OCI-LY3 (cell line): ENCODE measurements at regions not wholly inside any gene's neighbourhood (a gene's known extent, or its start where the extent isn't known, plus 50 kb on each side); places are given as distances from the start of the nearest gene placed in this dataset.
"Not testable (repeated sequence)": the region's sequence is repeated elsewhere in the genome, so short reads cannot be mapped to it uniquely, and the experiment has no call there.

Experiments
- H2AFZ ChIP-seq: fragments of 200-600, 300-600 bp; shearing (Covaris generic); 2 replicates; pipeline ENCODE4 v1.6.0; 2014; ENCODE audit warnings: antibody characterized with exemption, low read depth, low read length
- H3K27ac ChIP-seq: fragments of 200-600, 300-600 bp; sonication (generic); 2 replicates; pipeline ENCODE4 v1.5.1; 2014; ENCODE audit warnings: mild to moderate bottlenecking, low read length, moderate library complexity, mixed read lengths
- H3K27me3 ChIP-seq: fragments of 200-600, 300-600 bp; sonication (generic); 2 replicates; pipeline ENCODE4 v1.6.1; 2014; ENCODE audit warnings: low read depth, low read length, mixed read lengths
- H3K36me3 ChIP-seq: fragments of 200-600, 300-600 bp; sonication (generic); replicated peaks from 2 replicates; pipeline ENCODE3; 2014; ENCODE audit warnings: low read depth, low read length, mixed read lengths
- H3K4me1 ChIP-seq: fragments of 300-600, 200-600 bp; sonication (generic); 2 replicates; pipeline ENCODE4 v1.6.1; 2014; ENCODE audit warnings: low read length, mixed read lengths
- H3K4me2 ChIP-seq: fragments of 200-600, 300-600 bp; sonication (generic); 2 replicates; pipeline ENCODE4 v1.6.1; 2014; ENCODE audit warnings: low read length, mixed read lengths
- H3K4me3 ChIP-seq: fragments of 300-600, 200-600 bp; sonication (generic); 2 replicates; pipeline ENCODE4 v1.5.1; 2014; ENCODE audit warnings: antibody characterized with exemption, mild to moderate bottlenecking, low read length, moderate library complexity
- H3K79me2 ChIP-seq: fragments of 300-600, 200-600 bp; shearing (Covaris generic); 2 replicates; pipeline ENCODE4 v1.6.1; 2014; ENCODE audit warnings: mild to moderate bottlenecking, low read length, mixed read lengths
- H3K9ac ChIP-seq: fragments of 300-600, 200-600 bp; shearing (Covaris generic); 2 replicates; pipeline ENCODE4 v1.6.0; 2014; ENCODE audit warnings: mild to moderate bottlenecking, low read length, moderate library complexity
- H3K9me3 ChIP-seq: fragments of 200-600, 300-600 bp; shearing (Covaris generic); 2 replicates; pipeline ENCODE4 v1.6.1; 2014; ENCODE audit warnings: low read length, mixed read lengths; ENCODE audit not compliant: insufficient read depth
- H4K20me1 ChIP-seq: fragments of 200-600, 300-600 bp; sonication (generic); 2 replicates; pipeline ENCODE4 v1.6.1; 2016; ENCODE audit warnings: low read length, mixed read lengths; ENCODE audit not compliant: insufficient read depth
- CTCF ChIP-seq: fragments of 200-600, 300-600 bp; sonication (generic); IDR thresholded peaks from 2 replicates; pipeline ENCODE4 v1.5.1; 2014; ENCODE audit warnings: antibody characterized with exemption, low read length, low read depth
- EZH2phosphoT487 ChIP-seq: fragments of 200-600 bp; shearing (Covaris generic); IDR thresholded peaks from 2 replicates; pipeline ENCODE4 v1.6.1; 2018; ENCODE audit warnings: antibody characterized with exemption, mixed run types, low read depth

- Histone ChIP-seq H4K20me1 (no peaks in the 10 kb centered on the region), H3K79me2 (no peaks in the 10 kb centered on the region), H3K9ac (no peak overlapping the region), H3K4me2 (no peak overlapping the region), H3K27ac (no peak overlapping the region), H2AFZ (no peak overlapping the region), H3K36me3 (no peaks in the 10 kb centered on the region), H3K9me3 (no peaks in the 10 kb centered on the region), H3K4me1 (no peaks in the 10 kb centered on the region), H3K27me3 (no peaks in the 10 kb centered on the region), H3K4me3 (no peak overlapping the region)
- TF ChIP-seq CTCF, result no peak
- no peak for TF ChIP-seq EZH2phosphoT487
Measured at GRCh38 chr3:66557170-66557569, 56.3 kb upstream of the LRIG1 start.

- not testable (repeated sequence) for H2AFZ ChIP-seq, H3K4me2 ChIP-seq, H3K27ac ChIP-seq, H3K9me3 ChIP-seq, H3K4me1 ChIP-seq, H4K20me1 ChIP-seq, H3K9ac ChIP-seq, H3K27me3 ChIP-seq, H3K4me3 ChIP-seq, H3K79me2 ChIP-seq, H3K36me3 ChIP-seq
Measured at GRCh38 chr3:66559924-66560323, 59.1 kb upstream of the LRIG1 start.

GRCh38 chr3:66561367-66561766 lies 60.5 kb upstream of the LRIG1 start:
- Histone ChIP-seq H3K27ac (no peak overlapping the region), H2AFZ (no peak overlapping the region), H3K4me2 (no peak overlapping the region), H3K36me3 (no peaks in the 10 kb centered on the region), H3K9ac (no peak overlapping the region), H3K79me2 (no peaks in the 10 kb centered on the region), H3K4me3 (no peak overlapping the region), H3K27me3 (no peaks in the 10 kb centered on the region), H3K4me1 (no peaks in the 10 kb centered on the region), H3K9me3 (no peaks in the 10 kb centered on the region), H4K20me1 (no peaks in the 10 kb centered on the region)
- TF ChIP-seq CTCF, result no peak
- TF ChIP-seq EZH2phosphoT487, result no peak

GRCh38 chr3:66565301-66565700 lies 64.5 kb upstream of the LRIG1 start:
- no peak overlapping the region for H2AFZ ChIP-seq
- H4K20me1 ChIP-seq, result no peaks in the 10 kb centered on the region
- H3K27ac ChIP-seq, result no peak overlapping the region
- no peak overlapping the region for H3K4me3 ChIP-seq
- H3K27me3 ChIP-seq, result no peaks in the 10 kb centered on the region
- no peaks in the 10 kb centered on the region for H3K79me2 ChIP-seq
- no peaks in the 10 kb centered on the region for H3K4me1 ChIP-seq
- H3K9me3 ChIP-seq, result no peaks in the 10 kb centered on the region
- no peaks in the 10 kb centered on the region for H3K36me3 ChIP-seq
- TF ChIP-seq EZH2phosphoT487 (no peak), CTCF (no peak)
- H3K9ac ChIP-seq, result no peak overlapping the region
- H3K4me2 ChIP-seq, result no peak overlapping the region

- H3K9me3 ChIP-seq, result no peaks in the 10 kb centered on the region
- TF ChIP-seq CTCF (no peak), EZH2phosphoT487 (no peak)
- no peaks in the 10 kb centered on the region for H3K27me3 ChIP-seq
- no peaks in the 10 kb centered on the region for H3K4me1 ChIP-seq
- H2AFZ ChIP-seq, result no peak overlapping the region
- H3K36me3 ChIP-seq, result no peaks in the 10 kb centered on the region
- no peaks in the 10 kb centered on the region for H4K20me1 ChIP-seq
- H3K4me2 ChIP-seq, result no peak overlapping the region
- H3K27ac ChIP-seq, result no peak overlapping the region
- no peak overlapping the region for H3K4me3 ChIP-seq
- H3K79me2 ChIP-seq, result no peaks in the 10 kb centered on the region
- H3K9ac ChIP-seq, result no peak overlapping the region
Measured at GRCh38 chr3:66567077-66567476, 66.3 kb upstream of the LRIG1 start.
